SKM-1 (cell line): ENCODE measurements at regions not wholly inside any gene's neighbourhood (a gene's known extent, or its start where the extent isn't known, plus 50 kb on each side); places are given as distances from the start of the nearest gene placed in this dataset.
"Not testable (repeated sequence)": the region's sequence is repeated elsewhere in the genome, so short reads cannot be mapped to it uniquely, and the experiment has no call there.

Experiments
- DNase-seq: peaks from one replicate; lab custom pipeline; 2025; ENCODE audit not compliant: unreplicated experiment; lab: John Stamatoyannopoulos, UW

DNA sequence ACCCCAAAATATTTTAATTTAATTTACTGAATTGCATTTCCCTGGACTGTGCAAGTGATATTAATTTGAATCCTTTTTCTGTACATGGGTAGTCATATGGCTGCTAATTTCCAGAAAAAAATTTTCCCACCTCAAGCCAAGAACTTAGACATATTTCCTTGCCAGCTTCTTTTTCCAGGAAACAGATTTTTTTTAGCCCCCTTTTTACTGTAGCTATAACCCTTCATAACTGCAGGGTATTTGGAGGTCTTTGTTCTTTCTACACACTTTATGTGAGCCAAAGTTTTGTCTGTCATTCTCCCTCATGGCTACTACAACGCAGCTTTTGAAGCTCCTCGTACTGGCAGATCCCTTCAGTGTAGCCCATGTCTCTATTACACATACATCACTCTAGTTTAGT, 261.2 kb upstream of the PIK3R1 start:
- no peak for DNase-seq

DNA sequence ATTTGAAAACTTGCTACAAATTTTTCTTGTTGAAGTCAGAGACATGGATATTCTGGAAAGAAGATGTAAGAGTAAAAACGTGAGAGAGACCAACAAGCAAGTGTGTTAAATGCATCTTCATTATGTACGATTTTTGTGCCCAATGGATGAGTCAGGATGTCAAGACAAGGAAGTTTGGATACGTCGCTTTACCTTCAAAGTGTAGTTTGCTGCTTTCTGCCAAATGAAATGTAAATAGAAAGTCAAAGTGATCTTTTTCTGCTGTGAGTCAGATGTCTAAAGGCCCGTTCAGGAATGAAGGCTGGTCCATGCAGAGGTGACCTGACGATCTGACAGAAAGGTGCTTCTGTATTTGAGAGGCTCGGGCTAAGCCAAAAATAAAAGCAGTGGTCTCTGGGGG, 273.1 kb upstream of the PIK3R1 start:
- no peak for DNase-seq

DNA sequence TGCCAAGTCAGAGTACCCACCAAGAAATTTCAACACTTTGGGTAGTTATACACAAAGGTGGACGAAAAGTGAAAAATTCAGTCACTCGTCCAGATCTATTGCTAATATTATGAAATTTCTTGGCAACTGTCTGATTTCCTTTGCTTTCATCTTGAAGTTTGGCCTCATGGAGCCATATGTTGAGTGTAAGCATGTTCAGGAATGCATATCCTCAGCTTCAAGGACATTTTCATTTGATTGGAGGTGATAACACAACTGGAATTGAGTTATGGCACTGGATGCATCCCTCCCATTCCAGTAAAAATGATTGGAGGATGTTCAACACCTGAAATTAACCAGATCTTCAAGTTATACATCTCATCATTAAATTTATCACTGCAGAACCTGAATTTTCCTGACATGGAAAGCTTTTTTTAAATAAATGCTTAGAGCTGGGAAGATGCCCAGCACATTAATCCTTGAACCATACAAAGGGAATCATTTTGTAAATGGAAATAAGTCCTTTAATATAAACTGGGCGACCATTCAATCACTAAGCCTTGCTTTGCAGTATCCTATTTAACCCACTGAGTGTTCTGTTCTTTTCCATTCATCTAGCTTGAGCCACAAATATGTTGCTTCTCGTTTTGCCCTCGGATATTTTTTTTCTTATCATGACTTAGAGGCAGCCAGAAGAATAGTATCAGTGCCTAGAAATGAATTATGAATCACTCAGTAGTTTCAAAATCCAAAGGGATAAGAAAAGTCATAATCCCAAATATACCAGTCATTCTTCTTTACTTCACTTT, 273.7 kb upstream of the PIK3R1 start:
- no peak for DNase-seq

DNA sequence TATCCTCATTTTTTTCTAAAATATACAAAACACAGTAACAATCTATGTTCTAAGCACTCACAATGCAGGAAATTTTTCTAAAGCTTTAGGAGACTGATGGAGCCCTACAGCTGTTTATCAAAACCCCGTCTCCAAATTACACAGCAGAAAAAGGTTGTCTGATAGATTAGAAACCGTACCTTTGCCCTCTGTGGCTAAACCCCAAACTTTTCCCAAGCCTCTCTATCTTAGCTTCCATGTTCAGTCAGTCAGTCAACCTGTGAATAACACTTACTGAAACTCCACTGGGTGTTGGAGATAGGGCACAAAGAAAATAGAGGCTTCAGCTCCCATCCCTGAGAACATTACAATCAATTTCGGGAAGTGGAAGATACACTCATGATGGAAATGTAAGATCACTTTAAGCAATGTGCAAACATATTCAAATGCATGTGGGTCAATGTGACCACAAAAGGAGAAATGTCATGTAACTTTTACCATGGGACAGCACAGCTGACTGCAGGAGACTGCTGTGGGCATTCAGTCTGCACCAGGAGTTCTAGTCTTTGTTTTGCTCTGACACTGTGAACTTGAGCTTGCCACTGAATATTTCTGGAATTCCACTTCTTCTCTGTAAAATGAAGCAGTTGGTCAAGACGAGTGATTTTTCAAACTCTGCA, 279.5 kb upstream of the PIK3R1 start:
- DNase-seq = no peak

DNA sequence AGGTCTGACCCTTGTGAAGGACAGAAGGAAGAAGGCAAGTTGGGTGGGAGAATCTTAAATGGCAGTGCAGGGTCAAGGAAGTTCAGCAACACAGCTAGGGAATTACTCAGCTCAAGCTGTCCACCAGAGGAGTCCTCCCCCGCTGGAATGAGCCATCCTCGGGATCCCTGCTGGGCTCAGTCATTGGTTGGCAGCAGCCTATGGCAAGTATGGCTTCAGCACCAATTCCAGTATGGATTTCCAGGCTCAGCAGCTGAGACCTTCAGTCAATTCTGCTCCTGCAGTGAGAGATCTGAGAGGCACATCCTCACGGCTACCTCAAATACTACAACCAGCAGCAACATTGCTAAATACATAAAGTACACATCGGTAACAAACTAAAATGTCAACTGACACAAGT, 280.6 kb upstream of the PIK3R1 start:
- no peak for DNase-seq

DNA sequence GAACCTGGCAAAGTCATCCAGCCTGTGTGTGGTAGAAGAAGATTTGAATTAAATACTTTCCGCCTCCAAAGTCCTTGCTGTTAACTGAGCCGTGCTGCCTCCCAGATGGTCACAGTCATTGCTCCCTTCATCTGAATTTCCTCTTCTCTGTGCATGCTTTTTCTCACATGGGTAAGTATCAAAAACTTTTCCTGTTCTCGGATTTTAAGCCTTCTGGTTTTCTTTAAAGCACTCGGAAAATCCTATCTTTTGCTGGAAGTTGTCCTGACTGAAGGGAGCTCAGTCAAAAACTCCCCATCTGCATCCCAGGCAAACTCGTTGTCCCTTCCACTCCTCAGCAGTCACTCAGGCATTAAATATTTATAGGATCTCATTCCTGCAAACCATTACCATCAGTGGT, 290.0 kb upstream of the PIK3R1 start:
- DNase-seq = no peak

DNA sequence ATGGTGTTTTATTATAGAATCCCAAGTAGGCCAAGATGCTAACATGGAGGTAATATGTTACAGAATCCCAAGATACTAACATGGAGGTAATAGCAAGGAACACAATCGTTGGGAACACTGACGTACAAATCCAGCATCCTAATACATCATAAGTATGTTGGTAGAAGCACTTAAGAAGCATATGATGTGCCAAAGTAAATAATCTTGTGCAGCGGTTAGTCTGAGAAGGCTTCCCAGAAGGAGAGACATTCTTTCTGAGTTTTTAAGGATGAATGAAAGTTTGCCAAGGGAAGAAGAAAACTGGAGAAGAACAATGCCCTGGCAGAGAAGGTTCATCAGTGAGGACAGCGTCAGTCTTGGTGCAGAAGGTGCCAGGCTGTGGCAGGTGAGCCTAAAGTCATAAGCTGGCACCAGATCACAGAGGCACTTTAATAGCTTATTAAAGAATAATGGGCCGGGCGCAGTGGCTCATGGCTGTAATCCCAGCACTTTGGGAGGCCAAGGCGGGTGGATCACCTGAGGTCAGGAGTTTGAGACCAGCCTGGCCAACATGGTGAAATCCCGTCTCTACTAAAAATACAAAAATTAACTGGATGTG, 294.5 kb upstream of the PIK3R1 start:
- no peak for DNase-seq

DNA sequence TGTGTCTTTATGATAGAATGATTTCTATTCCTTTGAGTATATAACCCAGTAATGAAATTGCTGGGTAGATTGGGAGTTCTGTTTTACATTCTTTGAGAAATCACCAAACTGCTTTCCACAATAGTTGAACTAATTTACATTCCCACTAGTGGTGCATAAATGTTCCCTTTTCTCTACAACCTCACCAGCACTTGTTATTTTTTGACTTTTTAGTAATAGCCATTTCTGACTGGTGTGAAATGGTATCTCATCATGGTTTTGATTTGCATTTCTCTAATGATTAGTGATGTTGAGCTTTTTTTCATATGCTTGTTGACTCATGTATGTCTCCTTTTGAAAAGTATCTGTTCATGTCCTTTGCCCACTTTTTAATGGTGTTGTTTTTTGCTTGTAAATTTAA, 296.0 kb upstream of the PIK3R1 start:
- DNase-seq = not testable (repeated sequence)

DNA sequence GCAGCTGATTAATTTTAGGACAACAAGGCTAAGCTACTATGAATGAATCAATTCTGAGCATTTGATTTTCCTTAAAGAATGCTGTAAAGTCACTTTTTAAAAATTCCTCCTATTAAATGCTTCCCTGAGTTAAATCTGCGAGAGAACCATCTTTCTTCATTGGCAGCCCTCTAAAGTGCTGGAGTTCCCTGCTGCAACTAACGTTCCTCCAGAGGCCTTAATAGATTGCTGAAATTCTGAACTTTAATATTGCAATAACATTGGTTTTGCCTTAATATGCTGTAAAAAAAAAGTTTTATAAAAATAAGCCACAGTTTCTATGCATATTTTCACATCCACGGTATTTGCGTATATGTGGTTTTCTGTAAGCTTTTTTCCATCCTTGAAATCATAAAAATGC, 298.0 kb upstream of the PIK3R1 start:
- no peak for DNase-seq

DNA sequence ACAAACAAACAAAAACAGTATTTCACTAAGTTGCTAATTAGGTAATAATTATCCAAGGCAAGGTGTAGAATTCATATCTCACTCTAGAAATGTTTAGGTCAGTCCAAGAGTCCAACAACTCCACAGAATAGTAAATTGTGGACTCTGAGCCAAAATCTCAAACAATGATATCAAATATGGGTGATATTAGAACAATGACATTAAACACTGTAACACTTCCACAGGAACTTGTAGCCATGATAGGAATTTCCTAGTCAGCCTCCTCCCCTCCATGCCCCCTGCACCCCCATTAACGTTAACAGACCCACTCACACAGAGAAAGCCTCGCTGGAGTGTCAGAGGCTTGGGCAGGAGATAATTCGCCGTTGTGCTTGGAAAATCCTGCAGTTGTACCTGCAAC, 305.0 kb upstream of the PIK3R1 start:
- DNase-seq = no peak

DNA sequence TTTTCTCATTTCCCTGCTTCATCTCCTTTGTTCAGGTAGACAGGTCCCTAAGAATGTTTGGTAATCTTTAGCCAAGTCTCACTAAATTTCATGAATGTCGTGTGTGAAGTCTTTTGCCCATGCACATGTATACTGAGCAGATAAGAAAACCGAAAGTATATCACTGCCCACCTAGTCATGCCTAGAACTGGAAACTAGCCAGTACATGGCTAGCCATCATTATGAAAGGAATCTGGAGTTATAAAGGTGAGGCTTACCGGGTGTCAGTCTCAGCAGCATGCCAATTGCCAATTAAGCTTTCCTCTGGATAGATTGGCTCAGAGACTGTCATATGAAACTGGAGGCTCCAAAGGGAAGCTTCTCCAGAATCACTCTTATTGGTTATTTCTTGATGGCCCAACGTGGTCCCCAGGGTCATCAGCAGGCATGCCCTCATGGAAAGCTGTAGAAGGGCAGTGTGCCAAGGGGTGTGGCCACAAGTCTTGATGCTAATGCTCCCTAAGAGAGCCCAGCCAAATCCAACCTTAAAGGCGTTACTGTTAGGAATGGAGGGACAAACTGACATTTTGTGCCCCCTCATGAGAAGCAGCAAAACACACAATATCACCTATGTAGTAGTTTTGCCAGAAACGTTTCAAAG, 307.3 kb upstream of the PIK3R1 start:
- DNase-seq = no peak

DNA sequence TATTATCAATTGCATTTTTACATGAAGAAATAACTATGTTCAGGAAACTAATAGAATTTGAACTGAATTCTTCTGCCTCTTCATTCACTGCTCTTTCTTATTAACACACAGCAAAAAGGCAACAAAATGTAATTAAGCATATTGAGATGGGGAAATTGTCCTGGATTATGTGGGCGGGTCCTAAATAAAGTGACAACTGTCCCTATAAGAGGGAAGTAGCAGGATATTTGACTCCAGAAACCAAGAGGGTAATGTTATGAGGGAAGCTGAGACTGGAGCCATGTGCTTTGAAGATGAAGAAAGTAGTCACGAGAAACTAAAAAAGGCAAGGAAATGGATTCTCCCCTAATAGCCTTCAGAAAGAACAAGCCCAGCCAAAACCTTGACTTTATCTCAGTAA, 311.2 kb upstream of the PIK3R1 start:
- no peak for DNase-seq

DNA sequence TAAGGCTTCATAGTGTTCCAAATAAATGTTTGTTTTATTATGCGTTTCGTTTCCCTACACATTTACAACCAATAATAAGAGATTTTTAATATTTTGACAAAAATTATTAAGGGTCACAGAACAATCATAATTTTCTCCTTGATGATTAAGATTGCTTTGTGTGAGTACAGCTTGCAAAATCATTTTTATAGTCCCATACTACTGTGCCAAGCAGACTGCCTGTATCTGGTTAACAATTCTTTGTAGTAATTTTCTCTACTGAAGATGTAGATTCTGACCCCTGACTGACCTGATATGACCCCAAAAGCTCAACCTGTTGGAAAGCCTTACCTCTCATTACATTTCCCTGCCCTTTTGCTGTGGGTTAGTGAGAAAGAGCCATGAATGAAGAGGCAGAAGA, 311.9 kb upstream of the PIK3R1 start:
- no peak for DNase-seq

DNA sequence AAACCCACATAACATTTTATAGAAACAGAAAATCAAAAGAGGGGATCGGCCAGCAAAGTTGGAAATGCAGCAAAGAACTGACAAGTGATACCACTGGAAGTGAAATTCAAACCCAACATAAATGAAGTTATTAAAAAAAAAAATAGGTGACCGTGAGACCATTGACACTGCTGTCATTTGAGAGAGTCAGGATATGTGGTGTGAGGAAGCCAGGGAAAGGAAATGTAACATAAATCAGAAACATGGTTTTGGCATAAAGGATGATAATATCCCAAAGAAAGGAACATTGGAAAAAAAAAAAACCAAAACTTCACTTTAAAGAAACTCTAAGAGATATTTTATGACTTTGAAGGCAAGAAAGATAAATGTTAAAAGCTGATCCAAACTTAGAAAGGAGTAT, 312.4 kb upstream of the PIK3R1 start:
- no peak for DNase-seq

DNA sequence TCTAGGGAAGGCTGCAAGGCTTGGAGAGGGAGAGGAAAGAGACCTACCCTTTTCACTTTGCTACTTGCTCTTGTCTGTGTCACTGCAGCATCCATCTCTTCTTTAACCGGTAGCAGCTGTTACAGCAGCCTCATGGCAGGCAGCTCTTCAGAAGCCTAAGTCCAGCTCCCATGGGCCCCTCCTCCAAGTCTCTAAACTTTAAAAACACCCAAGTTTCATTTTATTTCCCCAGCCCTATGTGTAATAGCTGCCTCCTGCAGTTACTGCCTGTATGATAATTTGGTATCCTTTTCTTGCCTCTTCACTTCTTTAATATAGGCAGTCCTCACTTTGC, 313.1 kb upstream of the PIK3R1 start:
- no peak for DNase-seq

DNA sequence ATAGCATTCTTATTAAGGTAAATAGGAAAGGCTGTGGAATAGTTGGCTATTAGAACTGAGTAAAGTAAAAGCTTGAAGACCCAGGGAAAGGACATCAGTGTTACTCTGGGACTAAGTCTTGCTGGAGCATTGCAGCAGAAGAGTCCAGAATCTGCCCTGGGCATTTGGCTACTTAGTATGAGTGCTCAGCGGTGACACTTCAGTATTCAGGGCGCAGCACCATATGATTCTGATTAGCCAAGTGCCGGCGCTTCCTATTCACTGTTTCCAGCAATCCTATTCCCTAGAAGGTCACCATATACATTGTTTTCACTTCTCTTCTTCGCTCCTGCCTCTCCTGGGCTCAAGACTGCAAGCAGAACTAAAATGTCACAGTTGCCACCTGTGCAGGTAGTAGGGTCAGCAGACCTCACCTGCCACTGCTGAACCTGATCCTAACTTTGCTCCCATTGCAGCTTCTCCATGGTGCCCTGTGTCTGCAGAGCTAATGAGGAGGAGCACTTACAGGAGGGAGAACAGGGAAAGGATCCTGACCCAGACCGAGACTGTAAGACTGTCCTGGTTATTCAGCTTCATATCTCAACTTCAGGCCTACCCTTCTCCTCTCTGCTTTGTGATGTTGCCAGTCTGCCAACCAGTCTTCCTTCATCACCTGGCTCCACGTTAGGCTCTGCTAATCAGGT, 313.6 kb upstream of the PIK3R1 start:
- no peak for DNase-seq

DNA sequence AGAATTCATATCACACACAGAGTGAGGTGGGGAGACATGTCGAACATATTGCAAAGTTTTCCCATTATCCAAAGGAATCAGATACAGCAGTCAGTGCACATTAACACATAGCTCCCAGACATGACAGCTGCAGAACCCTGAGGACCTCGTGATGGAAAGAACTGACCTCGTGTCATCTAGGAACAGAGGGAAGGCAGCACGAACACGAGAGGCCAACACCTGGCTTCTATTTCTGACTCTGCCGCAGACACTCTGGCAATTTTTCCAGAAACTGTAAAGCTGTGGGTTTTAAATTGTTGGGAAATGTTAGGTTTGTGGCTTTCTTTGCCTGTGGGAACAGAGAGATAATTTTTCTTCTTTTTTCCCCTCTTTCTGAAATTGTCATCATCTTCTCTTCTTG, 315.0 kb upstream of the PIK3R1 start:
- DNase-seq = no peak

DNA sequence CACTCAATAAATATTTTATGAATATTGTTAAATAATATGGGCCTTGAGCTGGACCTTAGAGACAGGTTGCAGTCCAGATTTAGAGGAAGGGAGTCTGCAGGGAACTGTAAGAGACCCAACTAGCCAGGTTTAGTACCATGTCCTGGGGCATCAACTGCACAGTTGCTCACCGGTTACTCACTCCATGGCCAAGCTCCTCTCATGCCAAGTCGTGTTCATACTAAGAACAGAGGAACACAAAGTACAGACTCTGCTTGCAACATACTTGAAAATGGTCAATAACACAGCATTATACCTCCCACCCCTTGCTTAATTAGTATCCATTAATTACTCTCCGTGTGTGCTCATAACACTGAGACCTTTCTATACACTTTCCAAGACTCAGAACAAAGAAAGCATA, 317.6 kb upstream of the PIK3R1 start:
- DNase-seq = no peak

DNA sequence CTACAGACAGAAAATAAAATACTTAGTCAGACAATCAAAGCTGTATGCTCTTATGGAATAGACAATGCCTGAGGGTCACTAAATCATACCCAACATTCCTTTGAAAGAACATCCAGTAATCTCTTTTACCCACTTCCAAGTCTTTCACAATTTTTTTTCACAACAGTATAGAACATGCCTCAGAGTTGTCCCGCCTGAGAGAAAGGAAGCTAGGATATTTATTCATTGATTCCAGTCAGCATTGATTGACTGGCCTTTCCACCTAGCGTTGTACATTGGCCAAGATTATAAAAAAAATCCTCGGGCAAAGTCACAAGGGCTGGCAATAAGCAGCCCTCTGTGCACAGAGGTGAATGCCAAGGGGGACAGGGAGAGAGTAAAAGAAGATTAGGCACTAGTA, 318.1 kb upstream of the PIK3R1 start:
- no peak for DNase-seq

DNA sequence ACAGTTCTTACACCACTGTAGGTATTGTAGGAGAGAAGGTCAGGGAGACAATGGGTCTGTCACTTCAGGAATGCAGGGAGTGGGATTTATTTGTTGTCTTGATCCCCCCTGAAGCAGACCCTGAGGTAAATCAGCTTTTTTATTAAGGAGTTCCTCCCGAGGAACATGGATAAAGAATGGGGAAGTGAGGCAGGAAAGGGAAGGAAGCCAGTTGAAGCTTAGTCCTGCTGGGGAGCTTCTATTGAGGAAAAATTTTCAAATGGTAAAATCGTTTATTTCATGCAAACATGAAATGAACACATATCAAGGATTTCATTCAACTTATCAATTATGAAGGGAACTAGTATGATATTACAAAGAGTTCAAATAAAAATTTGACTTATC, 318.6 kb upstream of the PIK3R1 start:
- DNase-seq = no peak

DNA sequence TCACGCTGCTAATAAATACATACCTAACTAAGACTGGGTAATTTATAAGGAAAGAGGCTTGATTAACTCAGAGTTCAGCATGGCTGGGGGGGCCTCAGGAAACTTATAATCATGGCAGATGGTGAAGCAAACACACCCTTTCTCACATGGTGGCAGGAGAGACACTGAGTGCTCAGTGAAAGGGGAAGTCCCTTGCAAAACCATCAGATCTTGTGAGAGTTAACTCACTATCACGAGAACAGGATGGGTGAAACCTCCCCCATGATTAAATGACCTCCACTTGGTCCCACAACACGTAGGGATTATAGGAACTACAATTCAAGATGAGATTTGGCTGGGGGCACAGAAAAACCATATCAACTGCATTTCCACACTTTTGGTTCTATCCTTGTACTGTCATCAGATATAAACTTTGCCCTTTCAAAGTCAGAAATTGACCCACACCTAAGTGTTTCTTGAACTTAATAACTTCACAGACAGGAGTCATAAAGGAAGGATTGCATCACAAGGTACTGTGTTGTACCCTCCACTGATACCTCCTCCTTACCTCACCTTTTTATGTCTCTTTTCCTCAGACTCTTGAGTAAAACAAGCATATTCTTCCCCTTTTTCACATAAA, 319.1 kb upstream of the PIK3R1 start:
- DNase-seq = peak; percentile 20
